H1 (cell line): ENCODE measurements at regions not wholly inside any gene's neighbourhood (a gene's known extent, or its start where the extent isn't known, plus 50 kb on each side); places are given as distances from the start of the nearest gene placed in this dataset.

Source experiments
- CTCF ChIA-PET: fragments of 300-600 bp; sonication (Branson Sonifier 250); formaldehyde crosslinking; loops from one replicate; lab custom pipeline; 2021; ENCODE audit not compliant: partially characterized antibody; lab: Charles Lee
- POLR2A ChIA-PET: fragments of 300-600 bp; sonication (Branson Sonifier 250); formaldehyde crosslinking; loops from one replicate; lab custom pipeline; 2021; ENCODE audit warnings: inconsistent platforms; ENCODE audit not compliant: partially characterized antibody; lab: Charles Lee
- DNase-seq, 2 experiments: peaks; one replicate each; pipeline versions ENCODE4 v3.0.0 to v3.0.0-alpha.2; 2010 to 2022; ENCODE audit warnings: low spot score in 2 of 2, low read depth in 1 of 2, mixed read lengths in 1 of 2
- FAIRE-seq: peaks from 2 replicates; lab custom pipeline; 2011; peaks lifted over from hg19 to GRCh38; lab: Jason Lieb, UNC
- H2AFZ ChIP-seq: 2 replicates; pipeline ENCODE4 v1.8.1; 2012; ENCODE audit warnings: low read length, inconsistent platforms
- H2AK5ac ChIP-seq: 2 replicates; pipeline ENCODE4 v1.6.1; 2013; ENCODE audit warnings: low read depth, low read length
- H2BK120ac ChIP-seq: replicated peaks from 2 replicates; pipeline ENCODE3; 2013; ENCODE audit warnings: low read depth, low read length, inconsistent platforms
- H2BK12ac ChIP-seq: 2 replicates; pipeline ENCODE4 v1.6.1; 2013; ENCODE audit warnings: low read depth, low read length
- H2BK15ac ChIP-seq: 2 replicates; pipeline ENCODE4 v1.6.1; 2013; ENCODE audit warnings: low read length
- H2BK20ac ChIP-seq: 2 replicates; pipeline ENCODE4 v1.6.1; 2013; ENCODE audit warnings: low read length
- H2BK5ac ChIP-seq: 2 replicates; pipeline ENCODE4 v1.6.1; 2013; ENCODE audit warnings: low read depth, low read length
- H3K14ac ChIP-seq: 2 replicates; pipeline ENCODE4 v1.6.1; 2013; ENCODE audit warnings: inconsistent platforms; ENCODE audit not compliant: insufficient read length
- H3K18ac ChIP-seq: 2 replicates; pipeline ENCODE4 v1.6.1; 2013; ENCODE audit warnings: low read length; ENCODE audit errors: extremely low read depth
- H3K23ac ChIP-seq: 2 replicates; pipeline ENCODE4 v1.6.1; 2013; ENCODE audit warnings: inconsistent platforms; ENCODE audit not compliant: insufficient read length
- H3K23me2 ChIP-seq: 2 replicates; pipeline ENCODE4 v1.6.1; 2013; ENCODE audit warnings: low read depth, low read length
- H3K27ac ChIP-seq: 2 replicates; pipeline ENCODE4 v1.6.1; 2011; ENCODE audit warnings: low read depth, low read length, inconsistent platforms
- H3K27me3 ChIP-seq, 4 experiments: replicated peaks in 1 of 4; 1 replicate in 1 of 4; 2 replicates in 3 of 4; pipeline versions ENCODE4 v1.6.1 to v1.8.1; 2011 to 2013; ENCODE audit warnings: low read length in 3 of 4, mild to moderate bottlenecking in 3 of 4, inconsistent platforms in 2 of 4, mixed read lengths in 2 of 4, moderate library complexity in 1 of 4; ENCODE audit not compliant: control insufficient read depth in 3 of 4, insufficient read depth in 3 of 4; ENCODE audit errors: extremely low read depth in 1 of 4
- H3K36me3 ChIP-seq, 4 experiments: 2 replicates each; pipeline versions ENCODE4 v1.6.1 to v1.8.1; 2011 to 2013; ENCODE audit warnings: mild to moderate bottlenecking in 4 of 4, low read length in 3 of 4, moderate library complexity in 2 of 4, control low read depth in 1 of 4, inconsistent platforms in 1 of 4; ENCODE audit not compliant: insufficient read depth in 4 of 4, control insufficient read depth in 2 of 4
- H3K4ac ChIP-seq: replicated peaks from 2 replicates; pipeline ENCODE3; 2013; ENCODE audit warnings: low read length, low read depth, mixed read lengths, inconsistent platforms; ENCODE audit not compliant: insufficient read length
- H3K4me1 ChIP-seq, 4 experiments: replicated peaks in 1 of 4; 1 replicate in 1 of 4; 2 replicates in 3 of 4; pipeline versions ENCODE4 v1.6.1 to v1.8.1; 2011 to 2013; ENCODE audit warnings: low read length in 3 of 4, inconsistent platforms in 2 of 4, mixed read lengths in 1 of 4; ENCODE audit not compliant: insufficient read depth in 4 of 4, control insufficient read depth in 3 of 4
- H3K4me2 ChIP-seq, 2 experiments: 2 replicates each; pipeline versions ENCODE4 v1.6.1 to v1.8.1; 2011 to 2013; ENCODE audit warnings: low read depth in 2 of 2, low read length in 2 of 2, control low read depth in 1 of 2, inconsistent platforms in 1 of 2, mild to moderate bottlenecking in 1 of 2; ENCODE audit not compliant: insufficient read depth in 1 of 2
- H3K4me3 ChIP-seq, 4 experiments: fragments of 200-600, 300-600 bp in 1 of 4; sonication (generic), shearing (Covaris generic), sonication (Bioruptor Twin) in 1 of 4; 2 replicates each; pipeline versions ENCODE4 v1.5.1 to v1.8.1; 2011 to 2016; ENCODE audit warnings: low read length in 4 of 4, low read depth in 3 of 4, control low read depth in 2 of 4, inconsistent platforms in 2 of 4, mild to moderate bottlenecking in 2 of 4, mixed read lengths in 1 of 4, moderate library complexity in 1 of 4; ENCODE audit not compliant: insufficient read depth in 2 of 4; ENCODE audit errors: extremely low read depth in 1 of 4
- H3K56ac ChIP-seq: replicated peaks from 2 replicates; pipeline ENCODE3; 2013; ENCODE audit warnings: low read depth, mild to moderate bottlenecking, mixed read lengths, low read length, inconsistent platforms; ENCODE audit not compliant: insufficient read length
- H3K79me1 ChIP-seq: 2 replicates; pipeline ENCODE4 v1.6.1; 2013; ENCODE audit warnings: low read depth, low read length, control low read depth
- H3K79me2 ChIP-seq, 2 experiments: 2 replicates each; pipeline versions ENCODE4 v1.6.1 to v1.8.1; 2012 to 2013; ENCODE audit warnings: low read length in 2 of 2, mild to moderate bottlenecking in 2 of 2, inconsistent platforms in 1 of 2; ENCODE audit not compliant: insufficient read depth in 2 of 2, control insufficient read depth in 1 of 2
- H3K9ac ChIP-seq, 4 experiments: replicated peaks in 1 of 4; 1 replicate in 1 of 4; 2 replicates in 3 of 4; pipeline versions ENCODE4 v1.6.1 to v1.8.1; 2011 to 2013; ENCODE audit warnings: low read depth in 3 of 4, low read length in 3 of 4, control low read depth in 2 of 4, mild to moderate bottlenecking in 2 of 4, moderate library complexity in 2 of 4, inconsistent platforms in 1 of 4; ENCODE audit errors: extremely low read depth in 1 of 4
- H3K9me3 ChIP-seq, 2 experiments: 2 replicates each; pipeline versions ENCODE4 v1.6.1 to v1.8.1; 2012 to 2013; ENCODE audit warnings: mild to moderate bottlenecking in 2 of 2, moderate library complexity in 2 of 2, control low read depth in 1 of 2, inconsistent platforms in 1 of 2, low read depth in 1 of 2, low read length in 1 of 2, mixed read lengths in 1 of 2; ENCODE audit not compliant: insufficient read depth in 2 of 2
- H4K20me1 ChIP-seq, 2 experiments: replicated peaks in 1 of 2; 2 replicates each; pipeline versions ENCODE3 to v1.8.1; 2011 to 2013; ENCODE audit warnings: inconsistent platforms in 2 of 2, low read length in 2 of 2, mild to moderate bottlenecking in 1 of 2; ENCODE audit not compliant: insufficient read depth in 2 of 2, control insufficient read depth in 1 of 2
- H4K5ac ChIP-seq: 2 replicates; pipeline ENCODE4 v1.6.1; 2013; ENCODE audit warnings: low read length, low read depth, mixed read lengths, inconsistent platforms; ENCODE audit not compliant: insufficient read length
- H4K8ac ChIP-seq: 2 replicates; pipeline ENCODE4 v1.8.0; 2013; ENCODE audit warnings: mild to moderate bottlenecking, moderate library complexity, low read length, inconsistent platforms; ENCODE audit not compliant: insufficient read depth; ENCODE audit errors: extremely low read depth
- H4K91ac ChIP-seq: replicated peaks from 2 replicates; pipeline ENCODE3; 2013; ENCODE audit warnings: low read length, mixed read lengths, inconsistent platforms; ENCODE audit not compliant: insufficient read length
- BRCA1 ChIP-seq: IDR thresholded peaks from 2 replicates; pipeline ENCODE4 v1.6.1; 2012; ENCODE audit warnings: low read depth, low read length, improper control_type of control experiment
- CEBPB ChIP-seq: IDR thresholded peaks from 2 replicates; pipeline ENCODE4 v1.6.1; 2012; ENCODE audit warnings: low read depth, low read length
- EGR1 ChIP-seq: IDR thresholded peaks from 2 replicates; pipeline ENCODE4 v1.6.1; 2011; ENCODE audit warnings: low read depth, low read length, borderline replicate concordance
- EZH2 ChIP-seq: fragments of 200-600 bp; sonication (generic); IDR thresholded peaks from 2 replicates; pipeline ENCODE4 v1.7.1; 2012; ENCODE audit warnings: low read depth, mild to moderate bottlenecking, moderate library complexity, low read length, inconsistent platforms; ENCODE audit not compliant: severe bottlenecking
- FOSL1 ChIP-seq: IDR thresholded peaks from 2 replicates; pipeline ENCODE4 v1.6.1; 2011; ENCODE audit warnings: mild to moderate bottlenecking, low read depth, low read length, moderate library complexity; ENCODE audit not compliant: insufficient read depth
- MAFK ChIP-seq: IDR thresholded peaks from 2 replicates; pipeline ENCODE4 v1.6.1; 2012; ENCODE audit warnings: low read depth, mild to moderate bottlenecking, improper control_type of control experiment, low read length
- RFX5 ChIP-seq: IDR thresholded peaks from 2 replicates; pipeline ENCODE4 v1.6.1; 2011; ENCODE audit warnings: low read depth, low read length, improper control_type of control experiment, borderline replicate concordance
- SIN3A ChIP-seq, 2 experiments: IDR thresholded peaks in 1 of 2; conservative IDR thresholded peaks in 1 of 2; 2 replicates each; pipeline ENCODE4 v1.6.1; 2011 to 2012; ENCODE audit warnings: low read length in 2 of 2, improper control_type of control experiment in 1 of 2, low read depth in 1 of 2, mild to moderate bottlenecking in 1 of 2
- WGBS, 2 experiments: shearing (Covaris generic) in 1 of 2; methylation state at CpG; one replicate each; pipeline versions ENCODE4 v1.1.6 to v1.1.7; 2013 to 2015; ENCODE audit warnings: low lambda C conversion rate in 2 of 2, mixed read lengths in 2 of 2, inconsistent platforms in 1 of 2, low coverage in 1 of 2, missing lambda C conversion rate in 1 of 2; ENCODE audit not compliant: insufficient replicate concordance in 2 of 2, insufficient coverage in 1 of 2, insufficient read length in 1 of 2; ENCODE audit errors: extremely low coverage in 1 of 2, missing lambda C conversion rate in 1 of 2; 5-methylcytosine and 5-hydroxymethylcytosine counted together
- TF ChIP-seq, protein P1 (sequence below): IDR thresholded peaks from 2 replicates; pipeline ENCODE4 v1.6.1; 2012; ENCODE audit warnings: inconsistent platforms
- TF ChIP-seq, protein P2 (sequence below): IDR thresholded peaks from 2 replicates; pipeline ENCODE4 v1.6.1; 2011; ENCODE audit warnings: low read depth, mild to moderate bottlenecking, low read length; ENCODE audit not compliant: insufficient read depth

DNA sequence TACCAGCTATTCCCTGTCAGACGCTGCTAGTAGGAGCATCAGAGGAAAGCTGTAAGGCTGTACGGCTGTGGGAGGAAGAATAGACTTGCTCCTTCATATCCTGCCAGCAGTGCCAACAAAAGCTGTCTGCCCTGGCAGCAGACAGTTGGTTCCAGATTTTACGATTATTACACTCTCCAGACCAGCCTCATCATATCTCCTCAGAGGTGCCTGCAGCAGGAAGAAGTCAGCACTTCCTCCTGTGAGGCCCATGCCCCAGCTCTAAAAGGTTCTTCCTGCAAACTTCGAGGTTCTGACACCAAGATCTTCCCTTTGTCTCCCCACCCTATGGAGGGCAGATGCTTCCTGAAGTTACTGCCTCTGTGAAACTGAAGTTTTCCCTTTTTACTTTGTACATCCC, 537.7 kb upstream of the PKDCC start:
- no peaks in the 10 kb centered on the region for H3K36me3 ChIP-seq
- no peaks in the 10 kb centered on the region for H3K27me3 ChIP-seq
- no peak overlapping the region for H2BK5ac ChIP-seq
- no peak overlapping the region for H2BK20ac ChIP-seq
- H3K18ac ChIP-seq = no peak overlapping the region
- no peak overlapping the region for H3K9ac ChIP-seq
- H3K9me3 ChIP-seq = 0 out of 4 replicates have a peak, but pooled peaks cover 0 to 3% of the 10 kb centered on the region in 2 experiments
- H2AK5ac ChIP-seq = no peak overlapping the region
- no peak overlapping the region for H2AFZ ChIP-seq
- H3K79me1 ChIP-seq = no peaks in the 10 kb centered on the region
- no peak for TF ChIP-seq CEBPB
- TF ChIP-seq MAFK = no peak
- TF ChIP-seq SIN3A (conservative IDR thresholded peaks at IDR 0.05 in 1 of 2, IDR thresholded peaks at IDR 0.05 in 1 of 2; ENCODE audit: low read depth in 1 of 2, low read length in 2 of 2) = no peak
- TF ChIP-seq EGR1 = no peak
- no peak for TF ChIP-seq BRCA1
- TF ChIP-seq, protein P1, sequence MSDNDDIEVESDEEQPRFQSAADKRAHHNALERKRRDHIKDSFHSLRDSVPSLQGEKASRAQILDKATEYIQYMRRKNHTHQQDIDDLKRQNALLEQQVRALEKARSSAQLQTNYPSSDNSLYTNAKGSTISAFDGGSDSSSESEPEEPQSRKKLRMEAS = no peak
- TF ChIP-seq EZH2 = no peak
- TF ChIP-seq, protein P2, sequence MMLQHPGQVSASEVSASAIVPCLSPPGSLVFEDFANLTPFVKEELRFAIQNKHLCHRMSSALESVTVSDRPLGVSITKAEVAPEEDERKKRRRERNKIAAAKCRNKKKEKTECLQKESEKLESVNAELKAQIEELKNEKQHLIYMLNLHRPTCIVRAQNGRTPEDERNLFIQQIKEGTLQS = no peak
- no peak for TF ChIP-seq FOSL1
- no peak for TF ChIP-seq RFX5
- TF ChIP-seq, all 59 proteins: peak for 0
- POLR2A ChIA-PET = no interaction called here
- Histone ChIP-seq H4K91ac (no peak overlapping the region), H3K4ac (no peak overlapping the region), H3K14ac (no peak overlapping the region), H3K27ac (no peak overlapping the region), H2BK15ac (no peak overlapping the region), H3K4me3 (no peak overlapping the region), H4K8ac (no peak overlapping the region), H3K23me2 (no peaks in the 10 kb centered on the region), H2BK120ac (no peak overlapping the region), H2BK12ac (no peak overlapping the region), H3K4me1 (no peaks in the 10 kb centered on the region), H4K5ac (no peak overlapping the region), H4K20me1 (no peaks in the 10 kb centered on the region), H3K79me2 (no peaks in the 10 kb centered on the region), H3K23ac (no peak overlapping the region), H3K56ac (no peak overlapping the region), H3K4me2 (no peak overlapping the region)
- CTCF ChIA-PET = interaction anchor here (0.6 to 1.3 kb wide), 2 partner anchors 12 to 61 kb away, joined by 3 to 6 read pairs; no protein-coding TSS in a partner anchor
- FAIRE-seq (no peak), DNase-seq (no peak)
- 84% methylated on average over 4 of the region's 4 CpGs; no CpG with 5 or more reads in 1 of the 2 experiments for WGBS, 2 experiments
